HG03575 (cell line): ENCODE measurements at regions not wholly inside any gene's neighbourhood (a gene's known extent, or its start where the extent isn't known, plus 50 kb on each side); places are given as distances from the start of the nearest gene placed in this dataset.

ENCODE experiments used
- ATAC-seq: cut with Tn5 transposase; IDR thresholded peaks from one replicate; pipeline ENCODE4 v1.9.1; 2021; ENCODE audit not compliant: unreplicated experiment, insufficient number of reproducible peaks, low FRiP score; ENCODE audit errors: extremely low read depth

GRCh38 chr12:91364471-91365184 lies 182.0 kb upstream of the DCN start:
- ATAC-seq: no peak

GRCh38 chr12:91361864-91362263 lies 179.2 kb upstream of the DCN start:
- no peak for ATAC-seq

- no peak for ATAC-seq
These were observed 174.8 kb upstream of the DCN start for GRCh38 chr12:91357381-91357780.

GRCh38 chr12:91356405-91356804 lies 173.8 kb upstream of the DCN start:
- no peak for ATAC-seq

GRCh38 chr12:91355150-91356006 lies 172.8 kb upstream of the DCN start:
- ATAC-seq: peak; percentile 95

GRCh38 chr12:91353266-91353665 lies 170.6 kb upstream of the DCN start:
- no peak for ATAC-seq

GRCh38 chr12:91349476-91349875 lies 166.9 kb upstream of the DCN start:
- ATAC-seq: no peak

GRCh38 chr12:91347481-91348214 lies 165.0 kb upstream of the DCN start:
- no peak for ATAC-seq

- no peak for ATAC-seq
These were observed 164.2 kb upstream of the DCN start for GRCh38 chr12:91346827-91347226.

- no peak for ATAC-seq
These were observed 161.8 kb upstream of the DCN start for GRCh38 chr12:91344408-91344807.

- ATAC-seq: no peak
These were observed 160.4 kb upstream of the DCN start for GRCh38 chr12:91343010-91343409.

GRCh38 chr12:91339106-91339505 lies 156.5 kb upstream of the DCN start:
- no peak for ATAC-seq

GRCh38 chr12:91335699-91336098 lies 153.1 kb upstream of the DCN start:
- no peak for ATAC-seq

- ATAC-seq: no peak
These were observed 151.3 kb upstream of the DCN start for GRCh38 chr12:91333966-91334365.

GRCh38 chr12:91332302-91332701 lies 149.7 kb upstream of the DCN start:
- ATAC-seq: no peak

GRCh38 chr12:91331371-91331770 lies 148.8 kb upstream of the DCN start:
- ATAC-seq: no peak

GRCh38 chr12:91328451-91328850 lies 145.8 kb upstream of the DCN start:
- ATAC-seq: no peak

GRCh38 chr12:91327889-91328288 lies 145.3 kb upstream of the DCN start:
- no peak for ATAC-seq

GRCh38 chr12:91327131-91327530 lies 144.5 kb upstream of the DCN start:
- no peak for ATAC-seq
